ENCODE measurements at regions not wholly inside any gene's neighbourhood (a gene's known extent, or its start where the extent isn't known, plus 50 kb on each side); places are given as distances from the start of the nearest gene placed in this dataset.

GRCh38 chr18:43949291-43949690 lies 672.0 kb upstream of the SYT4 start:
- H3K4me3 ChIP-seq (ENCODE audit: low read depth, low read length) = no peak overlapping the region
- TF ChIP-seq CTCF (IDR thresholded peaks at IDR 0.05; ENCODE audit: insufficient read depth, low read length, poor library complexity, severe bottlenecking) = no peak

GRCh38 chr18:43950062-43950461 lies 672.8 kb upstream of the SYT4 start:
- no peak for TF ChIP-seq CTCF (IDR thresholded peaks at IDR 0.05; ENCODE audit: insufficient read depth, low read length, poor library complexity, severe bottlenecking)
- DNase-seq (ENCODE audit: low read depth) = no peak
- Histone ChIP-seq H3K36me3 (ENCODE audit: control insufficient read depth, insufficient read depth, low read length) (no peaks in the 10 kb centered on the region), H3K4me3 (ENCODE audit: low read depth, low read length) (no peak overlapping the region), H3K27me3 (ENCODE audit: control insufficient read depth, insufficient read depth, low read length) (no peaks in the 10 kb centered on the region)

More at GRCh38 chr18:43949291-43949690, 672.0 kb upstream of the SYT4 start:
- DNase-seq (ENCODE audit: low read depth) = no peak
- no peaks in the 10 kb centered on the region for H3K36me3 ChIP-seq (ENCODE audit: control insufficient read depth, insufficient read depth, low read length)
- H3K27me3 ChIP-seq (ENCODE audit: control insufficient read depth, insufficient read depth, low read length) = no peaks in the 10 kb centered on the region

- no peaks in the 10 kb centered on the region for H3K36me3 ChIP-seq (ENCODE audit: control insufficient read depth, insufficient read depth, low read length)
- H3K27me3 ChIP-seq (ENCODE audit: control insufficient read depth, insufficient read depth, low read length) = no peaks in the 10 kb centered on the region
- no peak for TF ChIP-seq CTCF (IDR thresholded peaks at IDR 0.05; ENCODE audit: insufficient read depth, low read length, poor library complexity, severe bottlenecking)
- H3K4me3 ChIP-seq (ENCODE audit: low read depth, low read length) = no peak overlapping the region
- DNase-seq (ENCODE audit: low read depth) = no peak
These were observed 675.1 kb upstream of the SYT4 start for GRCh38 chr18:43952398-43952797.

GRCh38 chr18:43961722-43962121 lies 684.4 kb upstream of the SYT4 start:
- DNase-seq (ENCODE audit: low read depth) = no peak
- no peak for TF ChIP-seq CTCF (IDR thresholded peaks at IDR 0.05; ENCODE audit: insufficient read depth, low read length, poor library complexity, severe bottlenecking)
- no peaks in the 10 kb centered on the region for H3K36me3 ChIP-seq (ENCODE audit: control insufficient read depth, insufficient read depth, low read length)
- H3K4me3 ChIP-seq (ENCODE audit: low read depth, low read length) = no peak overlapping the region
- H3K27me3 ChIP-seq (ENCODE audit: control insufficient read depth, insufficient read depth, low read length) = no peaks in the 10 kb centered on the region

GRCh38 chr18:43964666-43965065 lies 687.4 kb upstream of the SYT4 start:
- no peaks in the 10 kb centered on the region for H3K27me3 ChIP-seq (ENCODE audit: control insufficient read depth, insufficient read depth, low read length)
- no peaks in the 10 kb centered on the region for H3K36me3 ChIP-seq (ENCODE audit: control insufficient read depth, insufficient read depth, low read length)
- no peak for DNase-seq (ENCODE audit: low read depth)
- no peak for TF ChIP-seq CTCF (IDR thresholded peaks at IDR 0.05; ENCODE audit: insufficient read depth, low read length, poor library complexity, severe bottlenecking)
- H3K4me3 ChIP-seq (ENCODE audit: low read depth, low read length) = no peak overlapping the region

GRCh38 chr18:43965691-43966090 lies 688.4 kb upstream of the SYT4 start:
- Histone ChIP-seq H3K27me3 (ENCODE audit: control insufficient read depth, insufficient read depth, low read length) (no peaks in the 10 kb centered on the region), H3K4me3 (ENCODE audit: low read depth, low read length) (no peak overlapping the region), H3K36me3 (ENCODE audit: control insufficient read depth, insufficient read depth, low read length) (no peaks in the 10 kb centered on the region)
- no peak for DNase-seq (ENCODE audit: low read depth)
- no peak for TF ChIP-seq CTCF (IDR thresholded peaks at IDR 0.05; ENCODE audit: insufficient read depth, low read length, poor library complexity, severe bottlenecking)

All from kidney epithelial cell (primary cell).